Kidney (tissue), 13 donors: ENCODE measurements at regions not wholly inside any gene's neighbourhood (a gene's known extent, or its start where the extent isn't known, plus 50 kb on each side); places are given as distances from the start of the nearest gene placed in this dataset.

Experiments used
- DNase-seq, 5 donors: peaks; one replicate each; pipeline ENCODE4 v3.0.0-alpha.2; 2013 to 2020
- FAIRE-seq: peaks from 2 replicates; lab custom pipeline; 2012; peaks lifted over from hg19 to GRCh38; lab: Jason Lieb, UNC
- H3K27ac ChIP-seq, 2 donors: one replicate each; pipeline ENCODE4 v1.7.0; 2013; ENCODE audit warnings: low read depth in 2 of 2, low read length in 2 of 2, inconsistent platforms in 1 of 2
- H3K27me3 ChIP-seq: one replicate; pipeline ENCODE4 v1.7.1; 2013; ENCODE audit warnings: low read length, inconsistent platforms; ENCODE audit not compliant: control insufficient read depth, insufficient read depth
- H3K36me3 ChIP-seq, 3 donors: one replicate each; pipeline versions ENCODE4 v1.7.0 to v1.7.1; 2013; ENCODE audit warnings: low read length in 3 of 3, control low read depth in 1 of 3, inconsistent platforms in 1 of 3; ENCODE audit not compliant: insufficient read depth in 3 of 3, control insufficient read depth in 2 of 3
- H3K4me1 ChIP-seq, 3 donors: one replicate each; pipeline versions ENCODE4 v1.7.0 to v1.7.1; 2013; ENCODE audit warnings: low read length in 3 of 3, inconsistent platforms in 1 of 3, low read depth in 1 of 3; ENCODE audit not compliant: control insufficient read depth in 2 of 3, insufficient read depth in 2 of 3
- H3K4me3 ChIP-seq, 3 donors: one replicate each; pipeline versions ENCODE4 v1.7.0 to v1.8.1; 2013; ENCODE audit warnings: low read length in 3 of 3, control low read depth in 1 of 3, inconsistent platforms in 1 of 3
- H3K9ac ChIP-seq, 3 donors: one replicate each; pipeline versions ENCODE4 v1.7.0 to v1.7.1; 2013; ENCODE audit warnings: low read length in 3 of 3, control low read depth in 1 of 3, inconsistent platforms in 1 of 3
- H3K9me3 ChIP-seq, 3 donors: one replicate each; pipeline versions ENCODE4 v1.7.0 to v1.7.1; 2013; ENCODE audit warnings: low read length in 3 of 3, control low read depth in 1 of 3, inconsistent platforms in 1 of 3; ENCODE audit not compliant: control insufficient read depth in 2 of 3, insufficient read depth in 1 of 3
- intact Hi-C: fragments of 100-400 bp; cut with DNase I; formaldehyde crosslinking; loops from one replicate; pipeline ENCODE4 v1.11.1; 2022
- TF ChIP-seq, protein P1 (sequence below): IDR thresholded peaks from 3 replicates; pipeline ENCODE4 v1.5.1; 2012; ENCODE audit warnings: mild to moderate bottlenecking, moderate library complexity, borderline replicate concordance; ENCODE audit not compliant: insufficient read depth; ENCODE audit errors: extremely low read depth
- donor health status: control.
- donor health status: control.
- donor health status: control.
- donor health status: control.
- donor health status: control.
- donor health status: DM: yes; HTN: yes; CAD: no.
- donor health status: Normal renal cell carcinoma (clear cell type).

DNA sequence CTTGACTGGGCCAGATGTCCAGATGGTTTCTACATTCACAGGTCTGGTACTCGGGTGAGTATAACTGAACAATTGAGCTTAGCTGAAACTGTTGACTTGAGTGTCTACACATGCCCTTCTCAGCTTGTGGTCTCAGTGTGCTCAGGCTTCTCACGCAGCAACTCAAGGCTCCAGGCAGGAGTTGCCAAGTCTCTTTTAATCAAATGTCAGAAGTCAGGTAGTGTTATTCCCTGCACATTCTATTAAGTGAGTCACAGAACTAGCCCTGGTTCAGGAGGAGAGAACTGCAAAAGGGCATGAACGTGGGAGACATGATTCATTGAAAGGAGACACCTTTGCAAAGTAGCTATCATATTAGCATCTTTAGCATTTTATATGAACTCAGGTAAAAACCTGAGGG is 199.3 kb upstream of the ACTBL2 start:
- FAIRE-seq = no peak

DNA sequence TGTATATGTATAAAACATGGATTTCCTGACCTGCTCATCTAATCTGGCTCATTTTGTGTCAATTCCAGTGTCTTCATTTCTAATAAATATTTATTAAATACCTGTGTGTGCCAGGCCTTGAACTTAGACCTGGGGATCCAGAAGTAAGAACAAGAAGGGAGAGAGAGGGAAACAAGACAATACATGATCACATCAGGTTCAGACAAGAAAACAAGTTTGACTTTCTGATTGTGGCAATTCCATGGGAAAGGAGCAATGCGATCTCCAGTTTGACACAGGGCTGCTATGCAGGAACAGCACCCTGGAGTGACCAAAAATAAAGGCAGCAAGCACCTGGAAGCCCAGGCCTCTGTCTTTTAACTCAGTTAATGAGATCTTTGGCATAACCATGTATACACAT is 198.1 kb upstream of the ACTBL2 start:
- H3K27ac ChIP-seq = no peak overlapping the region
- H3K27me3 ChIP-seq = no peaks in the 10 kb centered on the region
- intact Hi-C loops = no loop called here
- H3K9ac ChIP-seq = no peak overlapping the region
- no peaks in the 10 kb centered on the region for H3K9me3 ChIP-seq
- TF ChIP-seq, protein P1, sequence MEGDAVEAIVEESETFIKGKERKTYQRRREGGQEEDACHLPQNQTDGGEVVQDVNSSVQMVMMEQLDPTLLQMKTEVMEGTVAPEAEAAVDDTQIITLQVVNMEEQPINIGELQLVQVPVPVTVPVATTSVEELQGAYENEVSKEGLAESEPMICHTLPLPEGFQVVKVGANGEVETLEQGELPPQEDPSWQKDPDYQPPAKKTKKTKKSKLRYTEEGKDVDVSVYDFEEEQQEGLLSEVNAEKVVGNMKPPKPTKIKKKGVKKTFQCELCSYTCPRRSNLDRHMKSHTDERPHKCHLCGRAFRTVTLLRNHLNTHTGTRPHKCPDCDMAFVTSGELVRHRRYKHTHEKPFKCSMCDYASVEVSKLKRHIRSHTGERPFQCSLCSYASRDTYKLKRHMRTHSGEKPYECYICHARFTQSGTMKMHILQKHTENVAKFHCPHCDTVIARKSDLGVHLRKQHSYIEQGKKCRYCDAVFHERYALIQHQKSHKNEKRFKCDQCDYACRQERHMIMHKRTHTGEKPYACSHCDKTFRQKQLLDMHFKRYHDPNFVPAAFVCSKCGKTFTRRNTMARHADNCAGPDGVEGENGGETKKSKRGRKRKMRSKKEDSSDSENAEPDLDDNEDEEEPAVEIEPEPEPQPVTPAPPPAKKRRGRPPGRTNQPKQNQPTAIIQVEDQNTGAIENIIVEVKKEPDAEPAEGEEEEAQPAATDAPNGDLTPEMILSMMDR = no peak
- FAIRE-seq = no peak
- DNase-seq = no peak
- no peak overlapping the region for H3K4me3 ChIP-seq
- H3K4me1 ChIP-seq = no peaks in the 10 kb centered on the region
- H3K36me3 ChIP-seq = no peaks in the 10 kb centered on the region

More for the DNA sequence above, 199.3 kb upstream of the ACTBL2 start:
- no peaks in the 10 kb centered on the region for H3K4me1 ChIP-seq
- no peaks in the 10 kb centered on the region for H3K36me3 ChIP-seq
- H3K27ac ChIP-seq = no peak overlapping the region
- TF ChIP-seq, protein P1 = no peak
- intact Hi-C loops = no loop called here
- no peak for DNase-seq
- no peak overlapping the region for H3K9ac ChIP-seq
- no peaks in the 10 kb centered on the region for H3K27me3 ChIP-seq
- H3K4me3 ChIP-seq = no peak overlapping the region
- no peaks in the 10 kb centered on the region for H3K9me3 ChIP-seq

DNA sequence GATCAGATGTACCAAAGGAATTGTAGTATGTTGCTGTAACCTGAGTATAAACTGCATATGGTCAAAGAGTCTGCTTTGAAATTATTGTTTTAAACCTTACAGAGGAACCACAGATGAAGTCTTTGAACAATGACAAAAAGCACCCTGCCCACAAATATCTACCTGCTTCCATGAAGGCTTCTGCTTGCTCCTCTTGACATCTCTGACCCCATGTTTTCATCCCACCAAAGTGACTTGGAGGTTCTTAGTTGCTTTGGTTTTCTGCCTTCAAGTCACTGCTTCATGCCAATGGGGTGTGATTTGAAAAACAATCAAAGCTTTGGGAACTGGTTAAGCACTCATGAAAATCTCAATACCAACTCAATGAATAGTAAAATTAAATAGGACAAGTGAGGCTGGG is 194.6 kb upstream of the ACTBL2 start:
- Histone ChIP-seq H3K27ac (no peak overlapping the region), H3K4me3 (no peak overlapping the region), H3K27me3 (no peaks in the 10 kb centered on the region), H3K9ac (no peak overlapping the region), H3K36me3 (no peaks in the 10 kb centered on the region), H3K9me3 (no peaks in the 10 kb centered on the region), H3K4me1 (no peaks in the 10 kb centered on the region)
- TF ChIP-seq, protein P1 = no peak
- intact Hi-C loops = no loop called here
- FAIRE-seq = no peak
- DNase-seq = no peak
